Right renal pelvis (tissue), 4 donors: ENCODE measurements at regions not wholly inside any gene's neighbourhood (a gene's known extent, or its start where the extent isn't known, plus 50 kb on each side); places are given as distances from the start of the nearest gene placed in this dataset.
A peak's percentile ranks its signal among the peaks of the same experiment; 100 is the strongest.
"Not testable (repeated sequence)": the region's sequence is repeated elsewhere in the genome, so short reads cannot be mapped to it uniquely, and the experiment has no call there.

Source experiments
- DNase-seq, 4 donors: peaks; one replicate each; pipeline ENCODE4 v3.0.0-alpha.2; 2013; ENCODE audit warnings: low read depth in 4 of 4, low spot score in 3 of 4, missing footprints in 1 of 4

DNA sequence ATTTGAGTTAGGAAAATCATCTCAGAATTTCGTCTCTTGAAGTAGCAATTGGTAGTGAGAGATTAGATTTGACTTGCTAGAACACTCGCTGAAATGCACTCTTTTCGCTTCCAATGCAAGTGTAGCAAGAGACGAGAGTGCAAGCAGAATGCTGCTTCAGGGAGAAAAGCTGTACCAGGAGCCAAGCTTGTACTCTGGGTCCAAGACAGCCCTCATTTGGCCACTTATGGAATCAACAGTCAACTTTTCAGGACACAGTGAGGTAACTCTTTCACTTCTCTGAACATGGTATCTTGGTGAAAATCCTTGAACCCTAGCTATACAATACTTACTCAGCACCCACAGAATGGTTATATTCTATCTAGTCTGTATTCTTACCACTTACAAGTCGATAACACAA lies 107.6 kb upstream of the TERB2 start:
- not testable (repeated sequence) for DNase-seq

DNA sequence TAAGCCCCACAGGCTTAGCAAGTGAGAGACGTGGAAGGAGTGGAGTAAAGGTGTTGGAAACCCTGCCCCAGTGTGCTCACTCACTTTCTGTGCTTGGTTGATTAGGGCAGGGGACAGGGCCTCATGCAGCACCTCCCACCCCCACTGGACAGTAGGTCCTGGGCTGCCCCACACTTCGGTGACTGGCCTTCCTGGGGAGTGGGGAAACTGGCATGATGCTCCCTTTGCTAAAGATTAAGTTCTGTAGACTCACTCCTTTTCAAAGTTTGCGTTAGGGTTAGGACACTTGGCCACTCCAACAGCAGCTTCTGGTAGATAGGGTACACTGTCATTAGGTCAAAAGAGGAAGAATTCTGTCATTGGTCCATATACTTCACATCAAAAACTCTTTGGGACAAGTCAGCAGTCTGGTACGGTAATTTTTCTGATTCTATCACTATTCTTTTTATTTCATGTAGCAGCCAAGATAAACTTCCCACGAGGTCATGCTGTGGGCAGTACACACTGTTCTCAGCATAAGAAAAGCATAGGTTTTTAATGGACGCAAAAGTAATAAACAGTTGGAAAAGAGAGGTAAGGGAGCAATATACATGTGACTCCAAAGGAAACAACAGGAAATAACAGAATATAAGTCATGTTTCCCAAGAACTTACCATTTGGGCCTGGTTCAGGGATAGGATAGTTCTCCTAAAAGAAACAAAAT lies 106.6 kb upstream of the TERB2 start:
- DNase-seq = not testable (repeated sequence)

DNA sequence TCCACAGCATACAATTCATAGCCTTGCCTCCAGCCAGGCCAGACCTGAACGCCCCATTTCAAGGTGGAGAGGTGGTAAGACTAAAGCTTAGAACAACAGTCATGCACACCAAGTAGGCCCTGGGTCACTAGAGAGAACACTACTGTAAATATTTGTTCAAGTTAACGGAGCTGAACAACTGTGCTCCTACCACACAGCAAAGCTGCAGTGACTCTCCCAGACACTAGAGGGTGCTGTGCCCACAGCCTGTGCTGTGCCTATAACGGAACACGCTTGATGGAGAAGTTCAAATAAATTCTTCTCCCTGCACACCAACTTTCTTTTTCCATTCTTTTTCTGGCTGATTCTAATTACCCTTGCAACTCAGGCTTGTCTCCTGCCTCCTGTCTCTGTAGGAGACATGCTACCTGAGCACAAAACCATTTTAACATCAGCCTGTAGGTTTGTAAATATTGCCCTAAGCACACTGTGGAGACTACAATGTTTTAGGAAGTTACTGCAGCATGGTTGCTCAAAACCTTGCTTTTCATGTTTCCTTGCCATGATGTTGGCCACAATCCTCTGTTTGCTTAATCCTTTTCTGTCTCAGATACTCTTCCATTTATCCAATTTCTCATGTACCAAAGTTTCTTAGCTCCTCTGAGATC lies 103.1 kb upstream of the TERB2 start:
- peak; percentile 52 to 65 (median 54) for DNase-seq

DNA sequence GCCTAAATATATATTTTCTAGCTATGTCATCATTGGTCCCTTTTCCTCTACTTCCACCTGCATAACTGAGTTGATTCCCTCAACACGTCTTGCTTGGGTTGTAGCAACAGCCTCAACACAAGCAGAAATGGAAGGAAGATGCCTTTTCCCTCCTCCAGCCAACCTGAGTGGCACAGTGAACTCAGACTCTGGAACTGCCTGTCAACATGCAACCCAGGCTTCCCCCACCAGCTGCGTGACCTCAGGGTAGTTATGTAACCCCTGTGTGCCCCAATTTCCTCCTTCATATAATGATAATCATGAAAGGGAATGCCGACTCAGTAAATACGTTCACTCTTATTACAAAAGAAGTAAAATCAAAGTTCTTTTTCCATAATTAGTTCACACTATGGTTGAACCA lies 101.8 kb upstream of the TERB2 start:
- DNase-seq = not testable (repeated sequence)

DNA sequence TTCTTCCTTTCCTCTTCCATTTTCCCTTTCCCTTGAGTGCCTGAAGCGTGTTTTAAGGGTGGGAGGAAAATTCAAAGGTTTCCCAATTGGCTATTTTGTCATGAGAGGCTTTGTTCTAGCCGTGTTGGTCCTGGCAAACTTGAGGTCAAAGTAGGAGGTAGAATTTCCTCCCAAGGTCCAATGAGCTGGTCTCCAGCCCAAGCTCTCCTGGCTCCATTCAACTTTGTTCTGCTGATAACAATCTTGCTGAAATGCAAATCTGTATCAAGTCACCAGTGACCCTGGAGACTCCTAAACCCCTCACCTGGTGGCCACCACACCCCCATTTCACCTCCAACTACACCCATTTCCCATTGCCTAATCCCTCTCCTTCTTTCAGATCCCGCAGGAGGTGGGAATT lies 100.2 kb upstream of the TERB2 start:
- DNase-seq = not testable (repeated sequence)

DNA sequence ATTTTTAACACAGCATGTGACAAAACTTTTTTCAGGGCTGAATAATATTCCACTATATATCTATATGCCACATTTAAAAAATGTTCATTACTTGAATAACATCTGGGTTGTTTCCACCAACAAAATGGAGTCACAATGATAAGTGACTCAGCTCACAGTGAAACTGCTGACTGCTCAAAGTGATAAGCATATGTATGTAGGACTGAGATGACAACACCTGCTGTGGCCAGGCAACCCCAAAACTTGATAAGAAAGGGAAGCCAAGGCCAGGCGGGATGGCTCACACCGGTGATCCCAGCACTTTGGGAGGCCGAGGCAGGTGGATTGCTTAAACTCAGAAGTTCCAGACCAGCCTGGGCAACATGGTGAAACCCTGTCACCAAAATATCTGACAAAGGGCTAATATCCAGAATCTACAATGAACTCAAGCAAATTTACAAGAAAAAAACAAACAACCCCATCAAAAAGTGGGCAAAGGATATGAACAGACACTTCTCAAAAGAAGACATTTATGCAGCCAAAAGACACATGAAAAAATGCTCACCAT lies 99.2 kb upstream of the TERB2 start:
- DNase-seq = not testable (repeated sequence)

DNA sequence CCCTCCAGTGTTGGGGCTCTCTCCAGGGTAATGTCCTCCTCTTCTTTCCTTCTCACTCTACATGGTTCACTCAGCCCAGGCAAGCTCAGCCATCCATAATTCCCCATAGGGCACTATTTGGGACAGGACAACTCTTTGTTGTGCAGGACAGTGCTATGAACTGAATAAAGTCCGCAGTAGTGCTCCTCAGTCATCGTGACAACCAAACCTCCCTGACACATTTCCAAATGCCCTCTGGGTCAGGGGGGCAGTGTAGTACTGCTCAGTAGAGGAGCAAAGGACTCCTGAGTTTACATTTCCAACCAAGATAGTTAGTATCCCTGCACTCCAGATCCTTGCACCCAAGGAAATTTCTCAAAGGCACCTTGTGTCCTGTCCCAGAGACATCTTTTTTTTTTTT lies 97.4 kb upstream of the TERB2 start:
- DNase-seq = not testable (repeated sequence)

DNA sequence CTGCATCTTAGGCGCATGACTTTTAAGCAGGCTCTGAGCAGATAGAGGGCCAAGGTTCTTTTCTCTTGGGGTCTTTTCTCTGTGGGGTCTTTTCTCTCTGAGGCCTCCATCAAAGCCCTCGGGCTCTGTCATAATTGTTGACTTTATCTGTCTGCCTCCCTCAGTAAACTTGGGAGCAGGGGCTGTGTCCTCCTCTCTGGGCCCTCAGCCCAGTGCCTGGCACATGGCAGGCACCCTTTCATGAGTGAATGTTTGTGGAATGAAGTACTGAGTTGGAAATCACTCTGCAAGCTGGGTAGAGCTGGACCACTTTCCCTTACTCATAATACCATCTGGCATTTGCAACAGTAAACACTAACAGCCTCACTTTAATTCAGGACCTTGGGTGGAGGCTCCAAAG lies 96.3 kb upstream of the TERB2 start:
- DNase-seq = not testable (repeated sequence)

DNA sequence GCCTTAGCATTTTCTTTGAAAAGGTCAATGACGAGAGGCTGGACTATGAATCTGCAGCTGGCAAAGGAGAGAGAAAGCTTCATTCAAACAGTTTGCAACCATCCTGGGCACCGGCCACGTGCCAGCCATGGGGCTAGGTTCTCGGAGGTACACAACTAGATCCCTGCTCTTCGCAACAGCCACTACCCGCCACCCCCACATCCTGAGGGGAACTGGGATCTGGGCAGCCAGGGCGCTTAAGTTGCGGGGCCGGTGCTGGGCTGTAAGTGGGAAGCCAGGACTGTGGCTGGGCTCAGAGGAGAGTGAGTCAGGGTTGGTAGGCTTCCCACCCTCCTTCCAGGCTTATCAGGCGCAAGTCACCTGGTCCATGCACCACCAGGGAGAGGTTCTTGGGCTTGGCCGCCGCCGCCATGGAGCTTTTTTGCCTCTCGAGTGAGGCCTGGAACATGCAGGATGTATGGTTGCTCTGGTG lies 95.0 kb upstream of the TERB2 start:
- DNase-seq = no peak

DNA sequence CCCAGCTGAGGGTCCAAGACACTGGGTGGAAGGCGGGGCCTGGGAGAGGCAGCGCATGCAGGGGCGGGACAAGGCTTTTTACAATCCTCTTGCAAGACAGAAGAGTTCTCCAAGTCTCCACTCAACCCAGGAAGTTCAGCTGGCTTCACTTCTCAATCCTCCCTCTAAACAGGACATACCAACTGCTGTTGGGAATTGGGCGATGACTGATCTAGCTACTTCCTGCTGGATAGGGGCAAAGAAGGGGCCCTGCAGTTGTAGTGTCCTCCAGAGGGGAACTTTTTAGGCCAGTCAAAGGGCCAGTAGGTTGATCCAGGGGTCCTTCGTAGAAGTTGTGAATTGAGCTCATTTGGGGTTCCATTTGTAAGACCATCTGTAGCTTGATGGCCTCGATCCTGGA lies 94.6 kb upstream of the TERB2 start:
- no peak for DNase-seq

DNA sequence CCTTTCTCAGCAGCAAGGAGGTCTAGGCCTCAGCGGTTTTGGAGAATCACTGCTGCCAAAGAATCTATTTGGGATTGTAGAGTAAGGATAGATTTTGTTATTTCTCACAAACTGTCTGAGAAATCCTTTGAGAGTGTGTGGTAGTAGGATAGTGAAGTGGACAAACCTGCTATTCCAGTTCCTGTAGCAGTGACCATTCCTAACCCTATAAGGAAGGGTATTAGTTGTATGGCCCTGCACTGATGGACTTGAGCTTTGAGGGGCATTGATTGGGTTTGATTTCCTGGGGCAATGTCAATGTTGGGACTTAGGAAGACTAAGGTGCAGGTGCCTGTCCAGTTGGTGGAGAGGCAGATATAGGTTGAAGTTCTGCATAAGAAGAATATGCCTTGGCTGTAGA lies 93.6 kb upstream of the TERB2 start:
- not testable (repeated sequence) for DNase-seq

DNA sequence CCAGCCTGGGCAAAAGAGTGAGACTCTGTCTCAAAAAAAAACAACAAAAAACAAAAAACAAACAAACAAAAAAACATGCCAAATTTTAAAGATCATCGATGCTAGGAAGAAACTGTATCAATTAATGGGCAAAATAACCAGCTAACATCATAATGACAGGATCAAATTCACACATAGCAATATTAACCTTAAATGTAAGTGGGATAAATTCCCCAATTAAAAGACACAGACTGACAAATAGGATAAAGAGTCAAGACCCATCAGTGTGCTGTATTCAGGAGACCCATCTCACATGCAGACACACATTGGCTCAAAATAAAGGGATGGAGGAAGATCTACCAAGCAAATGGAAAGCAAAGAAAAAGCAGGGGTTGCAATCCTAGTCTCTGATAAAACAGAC lies 88.4 kb upstream of the TERB2 start:
- not testable (repeated sequence) for DNase-seq

DNA sequence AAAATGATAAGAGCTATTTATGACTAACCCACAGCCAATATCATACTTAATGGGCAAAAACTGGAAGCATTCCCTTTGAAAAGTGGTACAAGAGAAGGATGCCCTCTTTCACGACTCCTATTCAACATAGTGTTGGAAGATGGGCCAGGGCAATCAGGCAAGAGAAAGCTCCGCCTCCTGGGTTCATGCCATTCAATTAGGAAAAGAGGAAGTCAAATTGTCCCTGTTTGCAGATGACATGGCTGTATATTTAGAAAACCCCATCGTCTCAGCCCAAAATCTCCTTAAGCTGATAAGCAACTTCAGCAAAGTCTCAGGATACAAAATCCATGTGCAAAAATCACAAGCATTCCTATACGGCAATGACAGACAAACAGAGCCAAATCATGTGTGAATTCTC lies 86.4 kb upstream of the TERB2 start:
- DNase-seq = not testable (repeated sequence)

DNA sequence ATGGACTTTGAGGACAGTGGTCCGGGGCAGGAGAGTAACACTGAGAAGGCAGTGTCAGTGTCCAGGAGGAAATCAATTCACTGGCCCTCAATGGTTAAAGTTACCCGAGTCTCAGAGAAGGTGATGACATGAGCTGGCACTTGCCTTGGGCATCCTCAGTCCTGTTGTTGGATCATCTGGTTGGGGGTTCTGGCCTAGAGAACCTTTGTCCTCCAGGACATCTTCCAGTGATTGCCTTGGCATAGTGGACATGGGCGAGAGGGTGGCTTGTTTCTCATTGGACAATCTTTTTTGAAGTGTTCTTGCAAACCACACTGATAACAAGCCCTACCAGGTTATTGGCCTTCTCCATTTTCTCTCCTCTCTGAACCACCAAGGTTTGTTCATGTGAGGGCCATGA lies 83.4 kb upstream of the TERB2 start:
- no peak for DNase-seq

DNA sequence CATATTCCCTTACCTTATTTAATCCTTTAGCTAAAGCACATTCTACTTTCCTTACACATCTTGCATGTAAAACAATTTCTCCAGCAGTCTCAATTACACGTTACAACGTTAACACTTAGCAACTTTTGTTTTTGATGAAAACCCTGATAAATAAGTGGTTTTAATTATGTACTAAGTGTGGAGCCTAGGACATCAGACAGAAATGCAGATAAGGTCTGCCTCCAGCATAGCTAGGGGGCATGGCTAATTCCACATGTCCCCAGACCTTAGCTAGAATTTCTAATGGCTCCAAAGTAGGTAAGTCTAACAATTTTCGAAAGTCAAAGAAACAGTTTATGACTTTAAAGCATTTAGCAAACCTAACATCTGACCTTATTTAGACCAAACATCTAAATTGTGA lies 77.4 kb upstream of the TERB2 start:
- DNase-seq = no peak

DNA sequence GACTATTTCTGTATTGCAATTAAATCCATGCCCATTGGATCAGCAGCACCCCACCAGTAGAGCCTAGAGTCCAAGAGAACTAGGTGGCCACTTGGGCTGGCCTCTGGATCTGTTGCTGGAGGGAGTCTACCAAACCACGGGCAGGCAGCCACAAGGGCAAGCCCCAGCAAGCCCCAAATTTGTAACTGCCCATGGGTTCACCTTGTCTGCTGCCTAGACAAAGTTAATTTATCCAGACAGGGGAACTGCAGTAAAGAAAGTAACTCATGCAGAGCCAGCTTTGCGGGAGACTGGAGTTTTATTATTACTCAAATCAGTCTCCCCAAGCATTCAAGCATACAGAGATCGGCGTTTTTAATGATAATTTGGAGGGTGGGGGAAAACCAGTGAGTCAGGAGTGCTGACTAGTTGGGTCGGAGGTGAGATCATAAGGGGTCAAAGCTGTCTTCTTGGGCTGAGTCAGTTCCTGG lies 74.0 kb upstream of the TERB2 start:
- DNase-seq = no peak

DNA sequence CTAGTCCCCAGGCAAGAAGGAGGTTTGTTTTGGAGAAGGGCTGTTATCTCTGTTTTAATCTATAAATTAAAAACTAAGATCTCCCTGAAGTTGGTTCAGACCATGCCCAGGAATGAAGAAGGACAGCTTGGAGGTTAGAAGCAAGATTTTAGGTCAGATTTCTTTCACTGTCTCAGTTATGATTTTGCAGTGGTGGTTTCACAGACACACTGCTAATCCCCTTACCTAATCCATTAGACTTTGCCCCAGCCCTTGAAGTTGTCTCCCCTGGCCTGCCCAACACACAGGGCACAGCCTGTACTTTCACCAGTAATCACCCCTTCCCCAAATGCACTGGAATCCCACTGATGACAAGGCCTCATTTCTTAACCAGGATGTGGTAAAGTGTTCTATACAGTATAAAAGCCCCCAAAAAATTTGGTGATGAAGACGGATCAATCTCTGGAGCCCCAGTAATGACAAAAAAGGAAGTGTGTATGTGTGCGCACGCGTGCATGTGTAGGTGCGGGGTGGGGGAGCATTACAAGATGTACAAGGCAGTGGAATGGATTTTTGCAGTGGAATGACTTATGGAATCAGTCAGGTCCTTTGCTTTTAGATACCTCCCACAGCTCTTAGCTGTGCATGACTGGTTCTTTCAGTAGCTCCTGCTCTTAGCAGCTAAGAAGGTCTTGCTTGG lies 73.1 kb upstream of the TERB2 start:
- DNase-seq = no peak

DNA sequence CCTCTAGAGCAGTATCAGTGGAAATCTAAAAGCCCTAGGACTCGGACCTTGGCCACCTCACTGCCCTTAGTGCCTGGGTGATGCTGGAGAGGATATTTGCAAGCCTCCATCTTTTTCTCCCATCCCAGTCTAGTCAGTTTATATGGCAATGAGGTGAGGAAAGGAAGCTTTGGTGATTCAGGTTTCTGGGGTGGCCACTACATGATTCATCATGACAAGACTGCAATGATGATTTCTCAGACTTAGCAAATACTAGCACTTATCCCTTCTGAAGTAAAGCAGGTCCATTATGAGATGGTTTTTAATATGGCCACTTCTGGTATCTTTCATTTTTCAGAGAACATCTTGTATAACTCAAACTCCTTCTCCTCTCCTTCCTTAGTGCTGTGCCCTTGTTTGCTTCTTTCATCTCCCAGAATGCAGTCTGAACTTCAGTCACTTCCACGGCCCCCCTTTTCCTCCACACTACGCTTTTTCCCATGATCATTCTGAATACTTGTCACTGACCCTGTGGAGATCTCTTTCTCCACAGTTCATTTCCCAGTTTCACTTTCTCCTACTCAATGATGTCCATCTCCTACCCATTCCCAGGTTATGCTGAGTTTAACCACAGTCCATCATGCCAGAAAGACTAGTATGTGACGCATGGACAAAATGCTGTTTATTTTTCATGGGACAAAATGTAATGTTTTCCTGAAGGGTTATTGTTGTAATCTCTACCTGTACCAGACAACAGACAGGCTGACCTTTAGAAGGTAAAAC lies 57.4 kb upstream of the TERB2 start:
- not testable (repeated sequence) for DNase-seq

DNA sequence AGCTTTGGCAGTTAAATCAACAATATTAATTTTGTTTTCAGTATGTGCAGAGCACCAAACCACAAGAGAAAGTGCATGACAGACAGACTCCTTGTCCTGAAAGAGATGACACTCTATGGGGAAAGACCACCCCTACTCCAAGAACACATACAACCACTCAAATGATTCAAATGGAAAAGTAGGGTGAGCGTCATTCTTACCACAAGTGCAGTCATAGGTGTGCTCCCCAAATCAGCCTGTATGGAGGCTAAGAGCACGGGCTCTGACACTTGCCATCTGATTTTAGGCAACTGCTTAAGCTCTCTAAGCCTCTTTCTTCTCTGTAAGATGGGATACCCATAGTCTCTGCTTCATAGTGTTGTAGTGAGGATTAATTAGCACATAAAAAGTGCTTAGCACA lies 56.7 kb upstream of the TERB2 start:
- not testable (repeated sequence) for DNase-seq

DNA sequence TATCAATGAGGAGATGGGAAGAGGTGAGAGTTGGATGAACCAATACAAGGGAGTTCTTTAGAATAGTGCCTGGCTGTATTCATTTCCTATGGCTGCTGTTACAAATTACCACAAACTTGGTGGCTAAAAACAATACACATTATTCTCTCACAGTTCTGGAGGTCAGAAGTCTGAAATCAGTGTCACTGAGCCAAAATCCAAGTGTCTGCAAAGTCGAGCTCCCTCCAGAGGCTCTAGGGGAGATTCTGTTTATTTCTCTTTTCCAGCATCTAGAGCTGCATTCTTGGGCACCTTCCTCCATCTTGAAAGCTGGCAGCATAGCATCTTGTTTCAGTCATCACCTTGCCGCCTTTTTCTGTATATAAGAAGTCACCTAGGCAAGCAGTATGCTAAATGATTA lies 55.7 kb upstream of the TERB2 start:
- DNase-seq = not testable (repeated sequence)

DNA sequence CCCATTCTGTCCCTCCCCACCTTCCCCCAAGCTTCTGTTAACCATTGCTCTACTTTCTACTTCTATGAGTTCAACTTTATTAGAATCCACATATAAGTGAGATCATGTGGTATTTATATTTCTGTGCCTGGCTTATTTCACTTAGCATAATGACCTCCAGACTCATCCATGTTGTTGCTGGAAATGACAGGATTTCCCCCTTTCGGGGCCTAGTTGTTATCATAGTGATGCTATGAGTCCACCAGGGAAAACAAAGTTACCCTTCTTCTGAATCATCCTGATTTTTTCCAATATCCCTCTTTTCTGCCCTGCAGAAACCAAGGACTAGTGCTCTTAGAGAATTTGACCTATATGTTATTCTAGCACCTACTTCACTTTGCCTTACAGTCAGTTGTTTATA lies 53.2 kb upstream of the TERB2 start:
- DNase-seq = not testable (repeated sequence)
